MG63 (cell line): ENCODE measurements at regions not wholly inside any gene's neighbourhood (a gene's known extent, or its start where the extent isn't known, plus 50 kb on each side); places are given as distances from the start of the nearest gene placed in this dataset.
"Not testable (repeated sequence)": the region's sequence is repeated elsewhere in the genome, so short reads cannot be mapped to it uniquely, and the experiment has no call there.

Experiments
- DNase-seq: peaks from one replicate; pipeline ENCODE4 v3.0.0-alpha.2; 2020
- H3K27me3 ChIP-seq: fragments of 250-450 bp; sonication (Bioruptor Pico); 2 replicates; pipeline ENCODE4 v1.5.1; 2020; ENCODE audit warnings: mild to moderate bottlenecking, moderate library complexity
- H3K36me3 ChIP-seq: fragments of 250-450 bp; sonication (Bioruptor Pico); 2 replicates; pipeline ENCODE4 v1.5.1; 2020; ENCODE audit warnings: mild to moderate bottlenecking, moderate library complexity
- H3K4me3 ChIP-seq: fragments of 250-450 bp; sonication (Bioruptor Pico); 2 replicates; pipeline ENCODE4 v1.5.1; 2020; ENCODE audit warnings: mild to moderate bottlenecking, moderate library complexity
- H3K9me3 ChIP-seq: fragments of 250-450 bp; sonication (Bioruptor Pico); 2 replicates; pipeline ENCODE4 v1.5.1; 2020; ENCODE audit warnings: mild to moderate bottlenecking, moderate library complexity

- Histone ChIP-seq H3K27me3 (no peaks in the 10 kb centered on the region), H3K9me3 (no peaks in the 10 kb centered on the region), H3K4me3 (no peak overlapping the region), H3K36me3 (no peaks in the 10 kb centered on the region)
- no peak for DNase-seq
Measured at GRCh38 chr21:28063241-28064216, 929.1 kb downstream of the LTN1 start.

DNA sequence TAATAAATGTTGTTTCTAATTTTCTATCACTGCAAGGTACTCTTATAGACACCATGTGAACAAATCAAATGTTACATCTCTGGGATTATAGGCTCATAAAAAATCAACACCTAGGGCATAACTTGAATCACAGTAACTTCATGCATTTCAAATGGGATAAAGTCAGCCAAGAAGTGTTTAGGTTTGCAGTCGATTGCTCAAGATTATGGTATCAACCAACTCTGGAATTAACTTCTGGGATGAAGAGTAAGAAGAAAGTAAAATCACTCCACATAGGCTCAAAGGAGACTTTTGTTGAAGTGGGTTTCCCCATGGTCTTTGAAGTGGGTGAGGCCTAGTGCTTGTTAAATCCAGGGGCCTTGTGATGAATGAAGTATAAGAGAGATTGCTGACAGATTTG, 939.7 kb downstream of the LTN1 start:
- not testable (repeated sequence) for H3K9me3 ChIP-seq, DNase-seq, H3K4me3 ChIP-seq, H3K27me3 ChIP-seq, H3K36me3 ChIP-seq

GRCh38 chr21:28051649-28052048, 941.0 kb downstream of the LTN1 start:
- H3K4me3 ChIP-seq, DNase-seq, H3K36me3 ChIP-seq, H3K27me3 ChIP-seq, H3K9me3 ChIP-seq: not testable (repeated sequence)

DNA sequence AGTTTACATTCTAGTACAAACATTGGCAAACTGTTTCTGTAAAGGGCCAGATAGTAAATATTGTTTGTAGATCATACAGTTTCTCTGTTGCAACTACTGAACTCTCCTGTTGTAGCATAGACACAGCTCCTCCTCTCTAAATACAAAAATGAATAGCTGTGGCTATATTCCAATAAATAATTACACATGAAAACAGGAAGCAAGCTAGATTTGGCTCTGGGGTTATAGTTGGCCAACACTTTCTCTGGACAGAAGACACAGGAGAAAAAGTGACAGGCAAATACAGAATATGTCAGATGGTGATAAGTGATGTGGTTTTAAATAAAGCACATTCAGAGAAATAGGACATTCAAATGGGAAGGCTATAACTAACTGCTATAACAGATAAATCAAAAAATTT, 957.0 kb downstream of the LTN1 start:
- H3K36me3 ChIP-seq, DNase-seq: not testable (repeated sequence)

DNA sequence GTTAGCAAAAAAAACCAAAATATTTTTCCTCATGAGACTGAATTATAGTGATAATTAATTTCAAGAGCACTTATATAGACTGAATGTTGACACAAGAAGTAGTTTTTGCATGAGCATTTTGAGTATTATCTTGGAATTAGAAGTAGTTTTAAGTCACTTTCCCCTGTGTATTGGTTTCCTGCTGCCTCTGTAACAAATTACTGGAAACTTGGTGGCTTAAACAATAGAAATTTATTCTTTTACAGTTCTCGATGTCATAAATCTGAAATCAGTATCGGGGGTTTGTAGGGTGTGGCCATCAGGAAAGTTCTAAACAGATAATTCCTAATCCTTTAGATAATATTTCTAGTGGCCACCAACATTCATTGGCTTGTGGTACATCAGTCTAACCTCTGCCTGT, 957.8 kb downstream of the LTN1 start:
- DNase-seq, H3K27me3 ChIP-seq, H3K36me3 ChIP-seq, H3K4me3 ChIP-seq: not testable (repeated sequence)
- H3K9me3 ChIP-seq = peaks cover 19% of the 10 kb centered on the region

More for the DNA sequence above, 957.0 kb downstream of the LTN1 start:
- H3K9me3 ChIP-seq = peaks cover 14% of the 10 kb centered on the region
- H3K4me3 ChIP-seq, H3K27me3 ChIP-seq: not testable (repeated sequence)

DNA sequence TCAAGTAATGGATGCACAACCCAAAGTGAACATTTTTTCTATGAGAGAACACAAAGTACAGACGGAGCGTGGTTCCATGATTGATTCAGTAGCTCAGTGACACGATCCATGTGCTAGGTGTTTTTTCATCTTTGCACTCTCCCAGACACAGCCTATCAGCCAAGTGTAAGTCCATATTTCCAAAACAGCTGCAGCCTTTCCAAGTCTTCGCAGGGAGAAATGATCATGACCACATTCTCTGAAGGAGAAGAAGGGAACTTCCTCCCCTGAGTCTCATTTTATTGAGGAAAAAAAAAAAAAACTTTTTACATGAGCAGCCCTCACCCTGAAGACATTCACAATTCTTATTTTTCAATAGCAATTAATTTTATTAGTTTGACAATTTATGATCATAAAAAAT, 958.3 kb downstream of the LTN1 start:
- H3K27me3 ChIP-seq, H3K4me3 ChIP-seq, H3K36me3 ChIP-seq, DNase-seq: not testable (repeated sequence)
- H3K9me3 ChIP-seq = peaks cover 21% of the 10 kb centered on the region

DNA sequence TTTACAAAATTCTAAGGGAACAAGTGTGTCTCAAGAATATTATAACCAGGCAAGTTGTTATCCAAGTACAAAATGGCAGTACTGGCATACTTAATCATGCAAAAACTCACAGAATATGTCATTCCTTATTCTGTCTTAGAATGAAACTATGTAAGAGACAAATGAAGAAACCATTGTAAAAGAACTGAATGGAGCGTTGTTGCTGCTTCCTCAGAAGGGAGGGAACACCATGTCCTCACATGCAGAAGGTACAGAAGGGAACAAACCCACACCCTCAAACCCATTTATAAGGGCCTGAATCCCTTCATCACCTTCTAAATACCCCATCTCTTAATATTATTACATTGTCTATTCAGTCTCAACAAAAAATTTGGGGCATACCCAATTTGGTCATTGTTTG, 960.0 kb downstream of the LTN1 start:
- H3K4me3 ChIP-seq, DNase-seq, H3K36me3 ChIP-seq, H3K27me3 ChIP-seq: not testable (repeated sequence)
- H3K9me3 ChIP-seq = peaks cover 24% of the 10 kb centered on the region

- not testable (repeated sequence) for H3K36me3 ChIP-seq, H3K27me3 ChIP-seq, DNase-seq, H3K4me3 ChIP-seq
- H3K9me3 ChIP-seq = peaks cover 24% of the 10 kb centered on the region
Measured at GRCh38 chr21:28031066-28031465, 961.6 kb downstream of the LTN1 start.

- H3K4me3 ChIP-seq = no peak overlapping the region
- no peak for DNase-seq
- peaks cover 6% of the 10 kb centered on the region for H3K9me3 ChIP-seq
- no peaks in the 10 kb centered on the region for H3K36me3 ChIP-seq
- no peaks in the 10 kb centered on the region for H3K27me3 ChIP-seq
Measured at GRCh38 chr21:28025111-28025510, 967.6 kb downstream of the LTN1 start.

DNA sequence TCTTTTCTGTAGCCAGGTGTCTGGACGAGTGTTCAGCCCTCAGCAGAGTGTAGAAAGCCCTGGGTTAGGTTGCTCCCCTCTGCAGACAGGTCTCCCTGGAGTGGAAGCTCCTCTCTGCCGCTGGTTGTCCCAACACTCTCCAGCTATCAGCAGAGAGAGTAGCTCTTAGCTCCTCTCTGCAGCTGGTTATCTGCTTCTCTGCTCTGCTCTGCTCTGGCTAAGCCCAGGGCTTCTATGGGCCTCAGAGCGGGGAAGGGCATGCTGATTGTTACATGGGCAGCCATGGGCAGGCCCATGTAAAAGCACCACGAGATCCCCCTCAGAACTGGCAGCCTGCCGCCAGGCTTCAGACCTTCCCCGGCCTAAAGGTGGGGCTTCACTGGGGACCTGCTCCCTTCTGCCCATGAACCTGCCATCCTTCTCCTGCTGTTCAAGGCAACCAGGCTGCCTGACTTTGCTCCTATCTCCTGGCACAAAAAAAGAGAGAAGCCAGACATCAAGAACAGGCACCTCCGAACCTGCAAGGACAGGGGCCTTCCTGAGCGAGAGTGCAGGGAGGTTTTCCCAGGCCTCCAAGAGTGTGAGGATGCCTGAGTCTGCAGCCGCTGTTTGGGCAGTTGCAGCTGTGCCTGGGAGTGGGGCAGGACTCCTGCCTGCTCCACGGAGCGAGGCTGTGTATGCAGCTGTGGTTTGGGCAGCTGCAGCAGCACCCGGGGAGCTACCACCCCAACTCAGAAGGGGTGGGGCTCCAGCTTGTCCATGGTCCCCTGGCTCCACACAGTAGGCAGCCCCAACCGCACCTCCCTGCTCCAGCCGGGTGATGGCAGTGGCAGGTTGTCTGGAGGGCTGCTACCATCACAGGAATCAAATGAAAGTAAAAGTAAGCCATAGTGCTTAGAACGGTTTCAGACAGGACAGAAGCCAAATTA, 973.7 kb downstream of the LTN1 start:
- Histone ChIP-seq H3K36me3 (no peaks in the 10 kb centered on the region), H3K9me3 (no peaks in the 10 kb centered on the region), H3K27me3 (no peaks in the 10 kb centered on the region), H3K4me3 (no peak overlapping the region)
- DNase-seq = peak; percentile 64

DNA sequence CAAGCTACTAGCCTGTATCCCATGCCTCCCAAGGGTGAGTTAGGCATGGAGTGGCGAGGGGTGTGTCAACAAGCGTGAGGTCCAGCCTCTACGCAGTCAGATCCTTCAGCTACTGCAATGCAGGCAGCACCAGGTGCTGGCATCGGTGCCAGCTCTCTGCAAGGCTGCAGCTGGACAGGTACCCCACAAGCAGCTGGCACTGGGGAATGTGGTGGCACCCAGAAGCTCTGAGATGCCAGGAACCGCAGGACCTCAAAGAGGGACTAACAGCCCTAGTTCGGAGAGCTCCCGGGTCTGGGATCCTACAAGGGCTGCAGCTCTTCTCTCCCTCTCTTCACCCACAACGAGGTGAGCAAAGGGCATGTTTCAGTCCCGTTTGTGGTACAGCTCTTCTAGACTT, 974.5 kb downstream of the LTN1 start:
- H3K36me3 ChIP-seq = no peaks in the 10 kb centered on the region
- H3K27me3 ChIP-seq = no peaks in the 10 kb centered on the region
- no peak overlapping the region for H3K4me3 ChIP-seq
- no peak for DNase-seq
- no peaks in the 10 kb centered on the region for H3K9me3 ChIP-seq

GRCh38 chr21:28016571-28016970, 976.1 kb downstream of the LTN1 start:
- Histone ChIP-seq H3K9me3 (no peaks in the 10 kb centered on the region), H3K27me3 (no peaks in the 10 kb centered on the region), H3K36me3 (no peaks in the 10 kb centered on the region), H3K4me3 (no peak overlapping the region)
- no peak for DNase-seq

DNA sequence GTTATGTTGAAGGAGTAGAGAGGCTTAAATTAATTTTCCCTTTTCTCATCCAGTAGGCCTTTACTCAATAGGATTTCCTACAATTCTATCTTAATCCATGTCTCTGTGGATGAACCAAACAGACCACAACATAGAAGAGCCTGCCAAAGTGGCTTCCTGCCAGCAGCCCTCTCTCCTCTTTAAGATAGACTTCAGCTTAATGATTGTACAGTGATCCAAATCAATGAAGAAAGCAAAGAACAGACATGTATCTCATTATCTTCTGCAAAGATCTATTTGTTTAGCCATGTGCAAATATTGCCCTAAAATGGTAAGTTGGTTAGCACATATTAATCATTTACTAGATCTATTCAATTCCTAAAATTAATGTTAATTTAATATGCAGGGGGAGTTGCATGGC, 979.6 kb downstream of the LTN1 start:
- not testable (repeated sequence) for H3K27me3 ChIP-seq, H3K4me3 ChIP-seq, DNase-seq

GRCh38 chr21:28011970-28012369, 980.7 kb downstream of the LTN1 start:
- H3K9me3 ChIP-seq, H3K27me3 ChIP-seq, DNase-seq, H3K36me3 ChIP-seq, H3K4me3 ChIP-seq: not testable (repeated sequence)

More for the DNA sequence above, 979.6 kb downstream of the LTN1 start:
- not testable (repeated sequence) for H3K9me3 ChIP-seq, H3K36me3 ChIP-seq

DNA sequence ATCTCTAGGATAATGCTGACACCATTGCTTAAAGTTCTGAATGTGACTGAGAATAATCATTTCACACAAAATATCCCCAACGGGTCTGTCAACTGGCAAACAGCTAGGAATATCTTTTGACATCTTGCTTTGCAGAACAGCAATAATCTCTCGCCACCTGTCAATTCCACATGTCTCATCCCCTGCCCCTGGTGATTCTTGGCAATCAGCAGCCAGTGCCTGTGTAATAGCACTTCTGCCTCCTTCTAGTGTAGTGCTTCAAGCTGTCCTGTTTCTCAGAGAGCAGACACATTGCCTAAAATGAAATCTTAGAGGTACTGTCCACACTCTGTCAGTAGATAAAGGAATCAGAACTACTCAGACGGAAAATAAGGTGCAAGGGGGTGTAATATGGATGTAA, 984.4 kb downstream of the LTN1 start:
- not testable (repeated sequence) for H3K27me3 ChIP-seq, H3K4me3 ChIP-seq, DNase-seq, H3K36me3 ChIP-seq, H3K9me3 ChIP-seq

DNA sequence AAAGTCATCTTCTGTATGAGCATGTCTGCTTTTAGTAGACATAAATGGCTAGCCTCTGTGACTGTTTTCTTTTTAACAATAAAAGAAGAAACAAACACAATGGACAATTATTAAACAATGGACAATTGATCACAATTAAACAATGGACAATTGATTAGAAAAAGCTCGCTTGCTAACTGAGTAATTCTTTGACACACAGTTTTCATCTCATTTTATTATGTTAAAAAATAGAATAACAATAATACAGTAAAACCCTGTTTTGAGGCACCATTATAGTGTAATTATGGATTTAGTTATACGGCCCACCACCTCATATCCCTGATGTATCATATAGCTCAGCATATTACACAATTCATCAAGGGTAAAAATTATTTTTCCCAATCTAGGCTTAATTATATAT, 989.0 kb downstream of the LTN1 start:
- DNase-seq, H3K27me3 ChIP-seq, H3K4me3 ChIP-seq, H3K36me3 ChIP-seq, H3K9me3 ChIP-seq: not testable (repeated sequence)

- not testable (repeated sequence) for H3K36me3 ChIP-seq, H3K9me3 ChIP-seq, DNase-seq, H3K4me3 ChIP-seq, H3K27me3 ChIP-seq
Measured at GRCh38 chr21:27996906-27997305, 995.8 kb downstream of the LTN1 start.
